Peyer's patch (tissue), 2 donors: ENCODE measurements at regions not wholly inside any gene's neighbourhood (a gene's known extent, or its start where the extent isn't known, plus 50 kb on each side); places are given as distances from the start of the nearest gene placed in this dataset.

ENCODE experiments used
- small RNA-seq, 2 donors: library from RNA; depleted of rRNA; stranded (forward); fragments of <200 nt; gene quantifications; one replicate each; pipeline ENCODE3, GENCODE V24; 2016

Small RNA genes lying in the stretch of these regions (small RNA-seq; reads per million reads assigned to genes)
- 0 to 0.38 reads per million in 2 donors for gene RF00003
